HG03280 (cell line): ENCODE measurements at regions not wholly inside any gene's neighbourhood (a gene's known extent, or its start where the extent isn't known, plus 50 kb on each side); places are given as distances from the start of the nearest gene placed in this dataset.

Experiments used
- ATAC-seq: cut with Tn5 transposase; IDR thresholded peaks from one replicate; pipeline ENCODE4 v1.9.1; 2021; ENCODE audit warnings: mild to moderate bottlenecking, moderate library complexity; ENCODE audit not compliant: unreplicated experiment

DNA sequence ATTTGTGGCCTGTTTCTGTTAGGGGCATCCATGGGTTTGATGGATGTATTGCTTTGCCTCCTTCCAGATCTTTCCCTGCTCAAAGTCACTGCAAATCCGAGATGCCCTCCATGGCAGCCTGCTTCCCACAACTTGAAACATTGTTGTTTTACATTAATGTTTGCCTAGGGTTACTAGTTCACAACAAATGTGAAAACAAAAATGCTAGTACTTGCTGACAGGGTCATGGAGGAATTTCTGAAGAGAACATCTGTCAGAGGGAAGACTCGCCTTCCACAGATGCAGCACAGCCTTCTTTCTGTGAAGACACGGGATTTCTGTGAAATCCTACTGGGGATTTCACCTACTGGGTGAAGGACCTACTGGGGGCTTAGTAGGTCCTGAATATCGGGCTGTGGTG lies 260.0 kb upstream of the FN1 start:
- no peak for ATAC-seq

- no peak for ATAC-seq
Observed at GRCh38 chr2:215693999-215694580, 258.2 kb upstream of the FN1 start.

DNA sequence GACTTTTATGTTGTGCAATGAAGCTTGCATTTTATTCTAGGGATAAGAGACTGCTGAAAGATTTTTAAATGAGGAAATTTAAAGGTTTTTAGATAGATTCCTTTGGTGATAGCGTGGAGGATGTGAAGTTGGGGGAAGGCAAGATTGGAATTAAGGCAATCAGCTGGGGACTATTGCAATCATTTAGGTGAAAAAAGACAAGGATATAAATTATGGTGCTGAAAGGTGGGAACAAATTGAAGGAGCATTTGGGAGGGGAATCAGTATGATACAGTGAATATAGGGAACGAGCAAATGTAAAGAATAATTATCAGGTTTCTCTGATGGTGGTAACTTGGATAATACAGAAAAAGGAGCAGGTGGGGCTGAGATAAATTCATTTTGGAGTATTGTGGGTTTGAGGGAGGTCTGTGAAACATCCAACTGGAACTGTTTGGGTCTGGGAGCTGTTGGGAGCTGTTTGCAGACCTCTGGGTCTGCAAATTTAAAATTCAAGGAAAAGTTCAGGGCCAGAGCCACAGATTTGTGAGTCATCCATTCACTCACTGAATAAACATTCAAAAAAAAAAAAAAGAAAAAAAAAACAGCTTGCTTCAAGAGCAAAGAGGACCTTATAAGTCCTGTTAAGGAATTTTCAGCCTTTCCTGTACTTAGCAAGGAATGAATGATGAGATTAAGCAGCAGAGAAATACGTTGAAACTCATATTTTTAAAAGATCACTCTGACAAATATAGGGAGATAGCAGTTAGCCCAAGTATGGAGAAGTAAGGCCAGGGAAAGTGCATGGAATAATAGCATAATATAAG lies 257.5 kb upstream of the FN1 start:
- ATAC-seq, result no peak

- no peak for ATAC-seq
Observed at GRCh38 chr2:215692387-215693079, 256.7 kb upstream of the FN1 start.

- no peak for ATAC-seq
Observed at GRCh38 chr2:215691346-215691745, 255.5 kb upstream of the FN1 start.

DNA sequence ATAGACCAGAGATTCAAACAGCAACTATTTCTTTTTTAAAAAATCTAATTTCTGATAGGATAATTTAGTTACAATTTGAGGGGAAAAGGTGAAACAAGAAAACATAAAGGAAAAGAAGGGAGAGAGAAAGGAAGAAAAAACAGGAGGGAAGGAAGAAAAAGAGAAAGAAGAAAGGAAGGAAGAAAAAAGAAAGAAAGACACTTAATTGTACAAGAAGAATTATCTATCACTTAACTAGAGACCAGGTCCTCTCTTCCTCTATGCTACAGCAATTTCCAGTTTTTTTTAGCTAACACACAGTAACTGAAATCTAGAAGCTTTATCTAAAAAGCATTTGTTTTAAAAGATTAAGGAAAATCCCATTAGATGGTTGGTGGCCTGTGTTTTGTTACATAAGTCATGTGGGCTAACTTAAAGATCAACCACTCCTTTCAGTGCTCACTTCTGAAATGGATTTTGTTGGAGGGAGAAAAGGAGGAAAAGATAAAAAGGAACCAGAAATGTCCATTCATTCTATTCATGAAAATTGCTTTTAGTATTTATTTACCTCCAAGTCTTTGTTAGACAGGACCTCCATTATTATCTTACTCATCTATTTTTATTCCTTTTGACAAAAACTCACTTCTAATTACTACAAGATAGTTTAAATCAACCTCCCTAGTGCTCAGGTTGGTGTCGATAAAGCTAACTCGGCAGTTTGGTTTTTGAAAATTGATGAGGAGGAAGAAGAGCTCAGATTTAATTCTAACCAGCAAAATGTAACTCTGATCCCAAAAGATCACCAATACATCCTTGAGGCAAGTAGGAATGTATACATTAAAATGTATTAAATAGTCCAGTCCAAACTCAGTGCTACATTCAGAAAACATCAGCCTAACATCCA lies 251.5 kb upstream of the FN1 start:
- ATAC-seq, result no peak

DNA sequence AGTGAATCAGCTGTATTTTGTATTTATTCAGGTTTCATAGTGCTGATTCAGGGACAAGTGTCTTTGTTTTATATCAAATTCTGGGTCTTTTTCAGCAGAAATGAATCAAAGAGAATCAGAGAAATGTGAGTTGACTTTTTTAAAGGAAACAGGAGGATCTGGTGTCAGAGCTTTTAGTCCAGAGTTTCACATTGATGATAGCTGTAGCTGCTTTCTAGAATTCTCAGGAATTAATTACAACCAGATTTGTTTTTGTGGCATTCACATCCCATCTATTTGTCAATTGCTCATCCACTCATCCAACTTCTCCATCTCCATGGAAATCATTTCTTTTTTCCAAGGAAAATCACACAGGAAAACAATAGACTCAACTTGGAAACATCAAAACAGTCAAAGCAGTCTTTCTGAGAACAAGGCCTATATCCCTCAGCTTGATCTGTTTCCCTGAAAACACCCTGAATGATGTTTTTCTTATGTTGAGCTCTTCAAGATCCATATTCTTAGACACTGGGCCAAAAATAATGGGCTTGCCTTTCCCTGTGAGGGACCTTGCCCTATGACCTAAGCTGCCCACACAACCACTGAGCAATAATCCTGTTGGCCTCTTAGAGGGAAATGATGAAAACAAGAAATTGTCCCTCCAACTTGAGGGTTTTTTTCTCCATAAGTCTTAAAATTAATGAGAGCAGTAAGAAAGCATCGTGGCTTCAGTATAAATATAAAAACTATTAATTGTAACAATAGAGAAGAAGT lies 249.5 kb upstream of the FN1 start:
- no peak for ATAC-seq

DNA sequence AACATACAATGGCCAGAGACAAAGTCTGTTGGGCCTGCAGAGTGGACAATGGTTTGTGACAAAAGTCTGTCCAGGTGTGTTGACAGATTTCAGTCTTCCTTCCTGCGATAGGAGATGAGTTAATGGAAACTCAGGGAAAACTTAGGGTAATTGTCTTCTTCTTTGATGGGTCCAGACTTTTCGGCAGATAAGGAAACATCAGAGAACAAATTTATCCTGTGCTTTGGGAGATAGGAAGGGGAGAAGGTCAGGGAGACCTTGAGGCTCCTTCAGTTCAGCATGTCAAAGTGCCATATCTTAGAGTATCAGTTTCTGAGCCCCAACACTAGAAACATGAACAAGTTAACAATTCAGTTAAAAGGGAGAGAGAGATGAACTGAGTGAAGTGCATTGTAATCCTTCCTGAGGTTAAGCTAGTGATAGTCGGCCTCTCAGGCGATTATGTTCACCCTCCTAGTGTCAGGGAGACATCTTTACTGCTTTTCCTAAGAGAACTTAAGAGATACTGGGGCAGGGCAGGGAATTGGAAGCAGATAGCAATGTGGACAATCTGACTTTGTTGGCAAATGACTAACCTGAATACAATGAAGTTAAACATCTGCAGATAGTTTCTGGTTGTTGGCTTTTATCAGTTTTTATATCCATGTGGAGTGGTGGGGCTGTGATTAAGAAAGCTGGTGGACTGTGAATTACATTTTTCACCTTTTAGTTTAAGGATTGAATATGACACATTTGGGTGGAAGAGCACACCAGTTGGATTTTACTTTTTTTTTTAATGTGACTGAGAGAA lies 248.8 kb upstream of the FN1 start:
- no peak for ATAC-seq

- no peak for ATAC-seq
Observed at GRCh38 chr2:215683295-215683694, 247.4 kb upstream of the FN1 start.

- no peak for ATAC-seq
Observed at GRCh38 chr2:215681799-215682596, 246.1 kb upstream of the FN1 start.

- ATAC-seq, result no peak
Observed at GRCh38 chr2:215680605-215681598, 245.0 kb upstream of the FN1 start.

GRCh38 chr2:215678094-215678493 lies 242.2 kb upstream of the FN1 start:
- no peak for ATAC-seq

- no peak for ATAC-seq
Observed at GRCh38 chr2:215677481-215677880, 241.6 kb upstream of the FN1 start.

- ATAC-seq, result no peak
Observed at GRCh38 chr2:215672406-215672805, 236.5 kb upstream of the FN1 start.

- no peak for ATAC-seq
Observed at GRCh38 chr2:215671691-215672090, 235.8 kb upstream of the FN1 start.

GRCh38 chr2:215671244-215671643 lies 235.4 kb upstream of the FN1 start:
- ATAC-seq, result no peak

DNA sequence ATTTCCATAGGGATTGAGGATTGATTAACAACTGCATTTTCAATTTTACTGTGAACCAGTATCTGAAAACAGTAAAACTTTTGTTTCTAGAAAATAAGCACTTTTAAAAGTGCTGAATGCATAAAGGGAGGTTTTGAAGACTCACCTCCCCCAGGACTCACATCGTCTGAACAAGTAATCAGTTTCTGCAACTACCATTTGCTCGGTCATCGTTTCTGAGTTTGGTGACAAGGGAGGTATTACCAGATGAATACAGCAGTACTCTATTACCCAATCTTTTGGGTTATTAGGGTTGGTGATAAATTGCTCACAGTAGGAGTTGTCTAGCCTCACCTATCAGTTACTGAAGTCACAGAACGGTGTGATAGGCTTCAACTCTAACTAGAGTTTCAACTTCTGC lies 234.5 kb upstream of the FN1 start:
- no peak for ATAC-seq

DNA sequence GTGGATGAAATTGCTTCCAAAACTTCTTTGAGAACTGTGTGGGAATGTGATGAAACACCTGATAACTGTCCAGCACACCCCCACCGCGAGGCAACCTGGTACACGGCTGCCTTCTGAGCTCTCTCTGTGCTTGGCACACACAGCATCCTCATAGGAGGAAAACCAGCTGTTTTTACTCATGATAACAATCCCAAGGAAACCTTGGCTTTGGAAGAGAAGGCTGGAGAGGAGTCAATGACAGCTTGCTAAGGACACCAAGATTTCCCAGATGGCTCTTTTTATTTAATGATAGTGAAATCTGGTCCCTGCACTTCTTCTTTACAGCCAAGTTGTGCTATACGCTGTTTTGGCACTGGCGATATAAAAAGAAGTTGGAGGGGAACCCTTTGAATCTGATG lies 232.5 kb upstream of the FN1 start:
- ATAC-seq, result no peak
